22Rv1 (cell line): ENCODE measurements at regions not wholly inside any gene's neighbourhood (a gene's known extent, or its start where the extent isn't known, plus 50 kb on each side); places are given as distances from the start of the nearest gene placed in this dataset.

Source experiments
- ZFX ChIP-seq: fragments of 450-650 bp; IDR thresholded peaks from 2 replicates; pipeline ENCODE4 v1.6.1; 2017; ENCODE audit warnings: antibody characterized with exemption, borderline replicate concordance
- TF ChIP-seq, protein P1 (sequence below): fragments of 450-650 bp; IDR thresholded peaks from 2 replicates; pipeline ENCODE4 v1.5.1; 2017; ENCODE audit warnings: mild to moderate bottlenecking

DNA sequence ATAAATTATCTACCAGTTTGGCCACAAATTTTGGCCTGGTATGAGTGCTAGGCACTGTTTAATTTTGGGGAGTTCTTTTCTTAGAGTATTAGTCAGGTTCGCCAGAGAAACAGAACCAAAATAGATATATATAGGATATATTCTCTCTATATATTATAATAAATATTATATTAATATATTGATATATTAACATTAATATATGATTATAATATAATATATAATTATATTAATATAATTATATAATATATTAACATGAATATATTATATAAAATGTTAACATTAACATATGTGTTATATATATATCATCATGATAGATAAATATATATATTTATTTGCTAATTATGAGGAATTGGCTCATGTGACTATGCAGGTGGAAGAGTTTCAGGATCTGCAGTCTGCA, 137.8 kb upstream of the CHRNA7 start:
- TF ChIP-seq, protein P1, sequence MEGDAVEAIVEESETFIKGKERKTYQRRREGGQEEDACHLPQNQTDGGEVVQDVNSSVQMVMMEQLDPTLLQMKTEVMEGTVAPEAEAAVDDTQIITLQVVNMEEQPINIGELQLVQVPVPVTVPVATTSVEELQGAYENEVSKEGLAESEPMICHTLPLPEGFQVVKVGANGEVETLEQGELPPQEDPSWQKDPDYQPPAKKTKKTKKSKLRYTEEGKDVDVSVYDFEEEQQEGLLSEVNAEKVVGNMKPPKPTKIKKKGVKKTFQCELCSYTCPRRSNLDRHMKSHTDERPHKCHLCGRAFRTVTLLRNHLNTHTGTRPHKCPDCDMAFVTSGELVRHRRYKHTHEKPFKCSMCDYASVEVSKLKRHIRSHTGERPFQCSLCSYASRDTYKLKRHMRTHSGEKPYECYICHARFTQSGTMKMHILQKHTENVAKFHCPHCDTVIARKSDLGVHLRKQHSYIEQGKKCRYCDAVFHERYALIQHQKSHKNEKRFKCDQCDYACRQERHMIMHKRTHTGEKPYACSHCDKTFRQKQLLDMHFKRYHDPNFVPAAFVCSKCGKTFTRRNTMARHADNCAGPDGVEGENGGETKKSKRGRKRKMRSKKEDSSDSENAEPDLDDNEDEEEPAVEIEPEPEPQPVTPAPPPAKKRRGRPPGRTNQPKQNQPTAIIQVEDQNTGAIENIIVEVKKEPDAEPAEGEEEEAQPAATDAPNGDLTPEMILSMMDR, result no peak
- TF ChIP-seq ZFX, result no peak
